ENCODE measurements at regions not wholly inside any gene's neighbourhood (a gene's known extent, or its start where the extent isn't known, plus 50 kb on each side); places are given as distances from the start of the nearest gene placed in this dataset.

DNA sequence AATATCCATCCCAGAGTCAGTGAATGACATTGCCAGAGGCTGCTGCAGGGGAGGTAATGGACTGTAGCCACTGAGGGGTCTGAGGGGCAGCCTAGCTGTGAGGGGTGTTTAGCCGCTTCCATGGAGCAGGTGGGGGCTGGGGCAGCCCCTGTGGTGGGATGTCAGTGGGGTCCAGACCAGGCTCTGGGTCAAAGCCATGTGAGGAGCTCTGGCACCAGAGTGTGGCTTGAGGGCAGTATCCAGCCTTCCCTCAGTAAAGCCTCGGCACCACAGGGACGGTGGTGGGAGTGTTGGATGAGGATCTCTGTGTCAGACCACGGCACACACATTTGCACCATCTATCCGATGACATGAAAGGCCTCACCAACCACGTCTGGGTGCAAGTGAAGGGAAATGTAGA, 85.0 kb downstream of the INHBB start:
- TF ChIP-seq POLR2A (IDR thresholded peaks at IDR 0.05; ENCODE audit: low read depth, low read length) (no peak), POLR2AphosphoS5 (IDR thresholded peaks at IDR 0.05; ENCODE audit: low read depth, low read length) (no peak), TAF1 (IDR thresholded peaks at IDR 0.05; ENCODE audit: borderline replicate concordance, low read depth, low read length) (no peak)
